ENCODE measurements at regions not wholly inside any gene's neighbourhood (a gene's known extent, or its start where the extent isn't known, plus 50 kb on each side); places are given as distances from the start of the nearest gene placed in this dataset.

GRCh38 chr3:24578324-24578723, 83.7 kb upstream of the THRB start:
- no peaks in the 10 kb centered on the region for H3K4me1 ChIP-seq (ENCODE audit: control insufficient read depth, insufficient read depth, low read length)
- H3K9ac ChIP-seq (ENCODE audit: extremely low read depth, low read length, poor library complexity, severe bottlenecking) = no peak overlapping the region
- no peaks in the 10 kb centered on the region for H3K27me3 ChIP-seq (ENCODE audit: control insufficient read depth, insufficient read depth, low read length, poor library complexity, severe bottlenecking)
- WGBS, 2 experiments (ENCODE audit: insufficient coverage in 1 of 2, insufficient read length in 1 of 2) = 86% methylated on average over 1 of the region's 1 CpG; no CpG with 5 or more reads in 1 of the 2 experiments
- no peaks in the 10 kb centered on the region for H3K36me3 ChIP-seq (ENCODE audit: control insufficient read depth, insufficient read depth, low read length)
- H3K27me3 Mint-ChIP-seq (ENCODE audit: insufficient read depth) = no peaks in the 10 kb centered on the region
- H3K27ac ChIP-seq (ENCODE audit: low read depth, low read length) = no peak overlapping the region
- no peak for TF ChIP-seq CTCF (conservative IDR thresholded peaks at IDR 0.05)
- no peak overlapping the region for H3K4me3 Mint-ChIP-seq
- no peak overlapping the region for H3K4me3 ChIP-seq (ENCODE audit: low read length)
- DNase-seq = no peak
- H3K9me3 ChIP-seq (ENCODE audit: control insufficient read depth, low read length) = no peaks in the 10 kb centered on the region
- no peaks in the 10 kb centered on the region for H3K9me3 Mint-ChIP-seq
- H3K36me3 Mint-ChIP-seq (ENCODE audit: low read depth) = no peaks in the 10 kb centered on the region
- H3K27ac Mint-ChIP-seq = no peak overlapping the region
- peaks cover 10% of the 10 kb centered on the region for H3K4me1 Mint-ChIP-seq

- no peaks in the 10 kb centered on the region for H3K4me1 ChIP-seq (ENCODE audit: control insufficient read depth, insufficient read depth, low read length)
- no peak overlapping the region for H3K4me3 Mint-ChIP-seq
- no peak overlapping the region for H3K27ac ChIP-seq (ENCODE audit: low read depth, low read length)
- no peaks in the 10 kb centered on the region for H3K36me3 Mint-ChIP-seq (ENCODE audit: low read depth)
- 94% methylated on average over 4 of the region's 4 CpGs; no CpG with 5 or more reads in 1 of the 2 experiments for WGBS, 2 experiments (ENCODE audit: insufficient coverage in 1 of 2, insufficient read length in 1 of 2)
- H3K9me3 ChIP-seq (ENCODE audit: control insufficient read depth, low read length) = no peaks in the 10 kb centered on the region
- no peak overlapping the region for H3K4me3 ChIP-seq (ENCODE audit: low read length)
- peak; percentile 57 for DNase-seq
- no peak for TF ChIP-seq CTCF (conservative IDR thresholded peaks at IDR 0.05)
- no peak overlapping the region for H3K27ac Mint-ChIP-seq
- H3K9me3 Mint-ChIP-seq = no peaks in the 10 kb centered on the region
- H3K27me3 Mint-ChIP-seq (ENCODE audit: insufficient read depth) = no peaks in the 10 kb centered on the region
- no peaks in the 10 kb centered on the region for H3K36me3 ChIP-seq (ENCODE audit: control insufficient read depth, insufficient read depth, low read length)
- no peaks in the 10 kb centered on the region for H3K27me3 ChIP-seq (ENCODE audit: control insufficient read depth, insufficient read depth, low read length, poor library complexity, severe bottlenecking)
- H3K9ac ChIP-seq (ENCODE audit: extremely low read depth, low read length, poor library complexity, severe bottlenecking) = no peak overlapping the region
- peaks cover 10% of the 10 kb centered on the region for H3K4me1 Mint-ChIP-seq
These were observed 84.3 kb upstream of the THRB start for GRCh38 chr3:24578951-24579421.

GRCh38 chr3:24582431-24583403, 88.1 kb upstream of the THRB start:
- peaks cover 10% of the 10 kb centered on the region for H3K4me1 Mint-ChIP-seq
- H3K27ac Mint-ChIP-seq = no peak overlapping the region
- H3K36me3 Mint-ChIP-seq (ENCODE audit: low read depth) = no peaks in the 10 kb centered on the region
- TF ChIP-seq CTCF (conservative IDR thresholded peaks at IDR 0.05) = peak; percentile 65
- 83 to 90% methylated on average over 4 to 10 of the region's 10 CpGs for WGBS, 2 experiments (ENCODE audit: insufficient coverage in 1 of 2, insufficient read length in 1 of 2)
- Histone ChIP-seq H3K9me3 (ENCODE audit: control insufficient read depth, low read length) (no peaks in the 10 kb centered on the region), H3K4me3 (ENCODE audit: low read length) (no peak overlapping the region), H3K36me3 (ENCODE audit: control insufficient read depth, insufficient read depth, low read length) (no peaks in the 10 kb centered on the region), H3K9ac (ENCODE audit: extremely low read depth, low read length, poor library complexity, severe bottlenecking) (no peak overlapping the region), H3K27me3 (ENCODE audit: control insufficient read depth, insufficient read depth, low read length, poor library complexity, severe bottlenecking) (peaks cover 20% of the 10 kb centered on the region), H3K27ac (ENCODE audit: low read depth, low read length) (no peak overlapping the region), H3K4me1 (ENCODE audit: control insufficient read depth, insufficient read depth, low read length) (no peaks in the 10 kb centered on the region)
- no peak overlapping the region for H3K4me3 Mint-ChIP-seq
- no peak for DNase-seq
- no peaks in the 10 kb centered on the region for H3K27me3 Mint-ChIP-seq (ENCODE audit: insufficient read depth)
- H3K9me3 Mint-ChIP-seq = no peaks in the 10 kb centered on the region

All from endodermal cell (in vitro differentiated cells).